Stimulated activated CD8-positive, alpha-beta memory T cell treated with anti-CD3 and anti-CD28 coated beads, Interleukin-4, amount 100 ng/mL, for 48 hours (primary cell): ENCODE measurements at regions not wholly inside any gene's neighbourhood (a gene's known extent, or its start where the extent isn't known, plus 50 kb on each side); places are given as distances from the start of the nearest gene placed in this dataset.

Source experiments
- DNase-seq: peaks from one replicate; pipeline ENCODE4 v3.0.0-alpha.2; 2020

GRCh38 chr19:31567776-31568175 lies 218.5 kb upstream of the TSHZ3 start:
- DNase-seq, result no peak

- DNase-seq, result no peak
These were observed 219.5 kb upstream of the TSHZ3 start for GRCh38 chr19:31568724-31569123.

DNA sequence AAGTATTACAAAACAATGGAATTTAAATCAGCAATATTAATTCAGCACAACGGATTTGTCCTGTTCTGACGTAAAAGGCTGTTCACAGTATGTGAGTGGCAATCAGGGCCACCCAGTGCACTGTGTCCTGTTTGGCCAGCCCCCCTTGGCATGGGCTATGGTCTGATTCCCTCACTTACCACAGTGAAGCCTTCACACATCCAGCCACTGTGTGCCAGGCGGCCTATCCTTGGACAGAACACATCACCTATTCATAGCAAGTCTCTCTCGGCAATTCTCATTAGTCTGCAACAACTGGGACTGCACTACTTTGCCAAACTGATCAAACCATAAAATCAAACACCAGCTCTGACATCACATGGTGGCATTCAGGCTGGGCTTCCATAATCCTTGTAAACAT lies 221.5 kb upstream of the TSHZ3 start:
- DNase-seq, result no peak

DNA sequence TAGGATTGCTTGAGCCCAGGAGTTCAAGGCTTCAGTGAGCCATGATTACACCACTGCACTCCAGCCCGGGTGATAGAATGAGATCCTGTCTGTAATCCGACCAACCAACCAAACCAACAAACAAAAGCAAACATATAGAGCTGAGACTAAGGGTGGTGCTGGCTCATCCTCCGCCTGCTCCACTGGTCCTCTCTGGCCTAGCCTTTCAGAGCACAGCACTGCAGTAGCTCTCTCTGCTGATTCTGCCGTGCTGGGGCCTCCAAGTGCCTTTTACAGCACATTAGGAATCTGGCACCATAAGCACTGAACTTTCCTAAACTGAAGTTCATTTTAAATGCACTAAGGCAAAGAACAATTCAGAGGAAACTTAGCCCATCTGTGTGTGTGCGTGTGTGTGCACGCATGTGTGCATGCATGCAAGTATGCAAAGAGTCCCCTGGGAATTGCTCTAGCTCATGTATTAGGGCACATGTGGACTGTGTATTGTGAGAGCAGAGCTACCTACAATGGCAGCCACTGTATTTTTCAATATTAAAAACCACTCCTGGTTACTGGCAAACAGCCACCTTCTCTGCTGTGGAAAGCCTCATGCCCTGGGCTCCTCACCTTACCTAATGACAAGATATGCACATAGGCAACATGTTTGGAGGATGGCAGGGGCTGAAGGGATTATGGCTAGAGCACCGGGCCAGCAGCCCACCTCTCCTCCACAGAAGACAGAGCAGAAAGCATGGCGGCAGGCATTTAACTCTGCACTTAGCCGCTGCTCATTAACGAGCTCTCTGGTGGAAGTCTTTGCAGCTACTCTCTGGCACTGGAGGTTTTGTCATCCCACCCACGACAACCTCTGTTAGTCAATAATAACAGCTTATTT lies 223.1 kb upstream of the TSHZ3 start:
- no peak for DNase-seq

DNA sequence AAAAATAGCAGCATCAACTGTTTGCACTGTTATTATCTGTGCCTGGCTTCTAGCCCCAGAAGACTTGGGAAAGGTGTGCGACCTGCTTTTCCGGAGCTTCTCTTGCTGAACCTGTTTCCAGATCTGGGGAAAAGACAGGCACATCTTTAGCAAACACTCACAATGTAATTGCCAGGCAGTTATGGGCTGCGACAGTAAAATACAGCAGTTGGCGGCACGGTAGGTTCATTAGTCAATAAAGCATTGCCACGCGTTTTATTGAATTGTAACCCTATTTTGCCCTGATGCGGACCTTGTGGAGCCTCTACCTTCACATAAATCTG lies 223.7 kb upstream of the TSHZ3 start:
- DNase-seq, result no peak

GRCh38 chr19:31574251-31574973 lies 225.2 kb upstream of the TSHZ3 start:
- DNase-seq, result no peak

DNA sequence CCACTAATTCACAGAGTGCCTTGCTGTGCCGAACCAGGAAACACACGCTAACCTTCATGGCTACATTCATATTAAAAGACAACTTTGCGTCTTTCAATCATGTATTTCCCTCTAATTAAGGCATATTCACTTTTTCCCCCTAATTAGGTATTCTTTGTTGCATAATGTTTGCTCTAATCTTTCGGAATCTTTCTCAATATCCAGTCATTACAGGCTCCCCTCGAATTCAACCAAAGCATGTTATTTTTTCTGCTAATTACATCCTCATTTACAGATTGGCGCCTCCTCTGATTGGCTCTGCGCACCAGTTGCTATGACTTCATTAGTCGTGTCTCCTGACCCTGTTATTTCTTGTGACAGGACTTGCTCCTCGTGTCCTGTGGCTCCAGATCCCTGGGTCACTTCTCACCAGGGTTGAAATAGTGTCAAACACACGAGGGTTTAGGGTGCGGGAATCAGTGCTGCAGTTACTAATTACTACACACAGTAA lies 226.7 kb upstream of the TSHZ3 start:
- DNase-seq, result no peak

DNA sequence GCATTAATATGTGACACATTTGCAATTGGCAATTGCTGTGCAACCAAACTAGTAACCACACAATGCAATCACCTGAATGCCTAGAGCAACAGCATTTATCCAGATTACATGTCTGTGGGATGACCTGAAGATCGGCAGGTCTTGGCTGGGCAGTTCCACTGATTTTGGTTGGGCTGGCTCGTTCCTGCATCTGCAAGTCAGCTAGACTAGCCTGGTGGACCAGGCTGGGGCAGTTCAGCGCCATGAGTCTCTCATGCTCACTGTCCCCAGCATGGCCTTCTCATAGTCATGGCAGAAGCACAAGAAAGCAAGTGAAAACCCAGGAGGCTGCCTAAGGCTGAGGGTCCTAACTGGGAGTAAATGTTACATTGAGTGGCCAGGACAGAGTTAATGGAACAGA lies 229.1 kb upstream of the TSHZ3 start:
- DNase-seq, result no peak

DNA sequence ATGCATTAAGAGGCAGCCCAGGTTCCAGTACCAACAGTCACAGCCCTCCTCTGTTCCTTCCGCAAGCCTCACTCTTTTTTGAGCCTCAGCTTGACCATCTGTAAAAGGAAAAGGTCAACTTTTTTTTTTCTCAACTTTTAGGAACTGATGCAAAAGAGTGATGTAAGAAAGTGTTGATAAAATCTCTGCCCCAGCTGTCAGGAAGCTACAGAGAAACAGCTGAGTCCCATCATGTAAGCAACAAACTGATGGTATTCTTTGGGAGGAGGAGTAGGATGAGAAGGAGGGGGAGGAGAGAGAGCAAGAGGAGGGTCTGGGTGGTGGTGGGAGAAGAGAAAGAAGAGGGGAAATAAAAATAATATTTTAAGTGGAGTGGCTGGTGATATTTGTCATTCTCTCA lies 233.9 kb upstream of the TSHZ3 start:
- no peak for DNase-seq

DNA sequence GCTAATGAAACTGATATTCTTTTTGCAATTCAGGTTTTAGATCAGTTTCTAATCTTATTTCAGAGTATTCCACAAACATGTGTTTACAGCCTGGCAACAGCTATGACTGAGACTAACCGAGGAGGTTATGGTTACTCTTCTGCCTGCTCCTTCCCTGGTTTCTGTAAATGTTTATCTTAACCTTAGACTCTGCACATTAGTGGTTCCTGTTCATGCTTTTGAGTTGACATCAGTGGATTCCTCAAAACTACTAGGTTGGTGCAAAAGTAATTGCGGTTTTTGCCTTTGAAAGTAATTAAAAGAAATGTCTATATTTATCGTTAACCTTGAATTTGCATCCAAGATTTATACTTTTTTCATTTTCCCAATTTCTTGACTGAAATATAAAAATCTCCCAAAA lies 237.0 kb upstream of the TSHZ3 start:
- no peak for DNase-seq

GRCh38 chr19:31589109-31589508 lies 239.9 kb upstream of the TSHZ3 start:
- DNase-seq, result no peak

DNA sequence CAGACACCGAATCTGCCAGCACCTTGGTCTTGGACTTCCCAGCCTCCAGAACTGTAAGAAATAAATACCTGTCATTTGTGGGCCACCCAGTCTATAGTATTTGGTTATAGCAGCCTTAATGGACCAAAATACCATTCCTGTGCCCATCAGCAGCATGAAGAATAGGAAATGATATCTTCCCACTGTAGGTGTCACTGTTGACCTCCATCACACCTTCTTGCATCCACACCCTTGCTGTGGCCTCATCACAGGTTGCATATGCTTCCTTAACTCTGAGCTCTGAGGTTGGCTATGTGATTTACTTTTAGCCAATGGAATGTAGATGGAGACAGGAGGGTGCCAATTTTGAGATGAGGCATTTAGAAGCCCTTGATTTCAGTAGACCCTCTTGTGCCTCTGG lies 242.0 kb upstream of the TSHZ3 start:
- no peak for DNase-seq

DNA sequence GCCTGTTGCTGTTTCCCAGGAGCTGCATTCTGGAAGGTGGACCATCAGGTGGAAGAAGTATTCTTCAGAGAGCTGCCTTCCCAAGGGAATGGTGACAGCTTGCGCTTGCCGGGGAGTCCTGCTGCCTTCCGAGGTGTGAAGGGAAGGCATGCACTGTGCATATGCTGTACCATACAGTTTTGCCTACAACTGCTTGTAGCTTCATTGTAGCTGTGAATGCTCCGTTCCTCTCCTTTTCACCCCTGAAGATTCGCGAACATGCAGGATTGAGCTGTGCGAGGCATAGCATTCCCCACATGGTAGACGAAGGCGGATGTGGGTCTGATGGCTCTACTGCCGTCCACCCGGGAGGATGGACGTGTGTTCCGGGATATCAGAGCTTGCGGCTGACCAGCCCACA lies 243.2 kb upstream of the TSHZ3 start:
- no peak for DNase-seq

DNA sequence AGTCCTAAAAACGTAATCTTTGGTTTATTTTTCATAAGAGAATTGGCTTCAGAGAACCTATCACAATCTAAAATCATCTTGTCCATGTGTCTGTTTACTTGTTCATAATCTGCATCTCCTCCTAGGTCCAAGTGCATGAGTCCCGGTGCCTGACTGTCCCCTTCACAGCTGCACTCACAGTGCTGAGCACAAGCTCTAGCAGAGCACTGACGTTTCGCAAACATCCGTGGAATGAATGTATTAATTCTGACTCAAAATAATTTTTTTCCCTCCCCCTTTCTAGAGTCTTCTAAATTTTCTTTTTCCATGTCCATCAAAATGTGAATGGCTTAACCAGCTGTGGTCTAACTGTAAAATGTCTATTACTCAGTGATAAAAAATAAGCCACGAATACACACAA lies 245.5 kb upstream of the TSHZ3 start:
- DNase-seq, result no peak

DNA sequence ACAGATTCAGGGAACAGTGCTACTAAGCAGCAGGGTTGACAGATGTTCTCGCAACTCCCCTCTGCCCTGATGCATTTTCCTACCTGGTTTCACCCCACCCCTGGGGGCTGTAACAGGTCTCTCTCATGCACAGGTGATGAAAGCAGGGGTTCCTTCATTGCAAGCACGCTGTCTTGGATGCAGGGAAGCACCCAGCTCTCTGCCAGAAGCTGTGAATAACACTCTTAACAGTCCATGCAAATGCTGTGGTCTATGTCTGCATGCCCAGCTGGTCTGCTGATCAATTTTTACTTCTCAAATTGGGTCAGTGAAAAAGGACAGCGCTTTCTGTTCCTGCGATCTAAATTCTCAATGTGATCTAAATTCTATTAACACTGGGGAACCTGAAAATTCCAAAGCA lies 246.3 kb upstream of the TSHZ3 start:
- DNase-seq, result no peak

DNA sequence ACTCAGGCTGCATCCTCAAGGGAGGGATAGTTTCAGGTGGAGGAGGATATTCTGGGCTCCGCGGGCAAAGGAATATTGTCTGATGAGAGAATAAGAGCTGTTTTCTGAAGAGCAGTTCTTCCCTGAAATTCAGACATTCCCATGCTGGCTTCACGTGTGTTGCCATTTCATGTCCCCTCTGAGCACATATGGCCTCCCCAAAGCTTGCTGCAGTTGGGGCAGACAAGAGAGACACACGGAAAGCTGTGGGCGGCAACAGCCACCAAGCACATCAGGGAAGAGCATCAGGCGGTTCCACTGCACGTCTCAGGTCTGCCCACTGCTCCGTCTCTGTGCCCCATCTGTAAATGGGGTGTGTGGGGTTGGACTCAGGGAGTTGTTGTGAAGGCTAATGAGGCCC lies 247.5 kb upstream of the TSHZ3 start:
- no peak for DNase-seq

- no peak for DNase-seq
These were observed 248.4 kb upstream of the TSHZ3 start for GRCh38 chr19:31597616-31598015.

GRCh38 chr19:31598730-31599238 lies 249.5 kb upstream of the TSHZ3 start:
- no peak for DNase-seq

DNA sequence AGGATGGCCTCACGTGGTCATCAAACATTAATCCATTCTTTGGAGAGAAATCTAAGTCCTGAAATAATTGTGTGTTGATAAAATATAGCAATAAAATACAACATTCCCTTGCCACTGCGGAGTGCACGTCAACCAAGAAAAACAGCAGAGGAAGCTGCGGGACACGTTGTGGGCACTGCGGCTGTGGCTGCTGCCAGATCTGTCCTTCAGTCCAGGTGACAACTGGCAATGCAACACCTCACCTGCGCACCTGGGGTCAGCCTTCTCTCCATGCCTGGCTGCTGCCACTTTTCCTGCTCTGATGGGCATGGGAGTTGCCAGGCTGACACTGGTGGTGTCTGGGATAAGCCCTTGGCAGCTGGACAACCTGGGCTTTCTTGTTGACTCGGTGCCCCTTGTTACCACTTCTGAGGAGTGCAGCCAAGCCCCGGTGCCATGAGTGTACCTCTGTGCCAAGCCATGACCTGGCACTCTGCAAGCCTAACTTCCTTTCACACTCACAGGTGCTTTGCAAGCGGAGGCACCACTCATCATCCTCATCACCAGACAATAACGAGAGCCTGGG lies 251.6 kb upstream of the TSHZ3 start:
- no peak for DNase-seq

GRCh38 chr19:31601855-31602254 lies 252.6 kb upstream of the TSHZ3 start:
- DNase-seq, result no peak

DNA sequence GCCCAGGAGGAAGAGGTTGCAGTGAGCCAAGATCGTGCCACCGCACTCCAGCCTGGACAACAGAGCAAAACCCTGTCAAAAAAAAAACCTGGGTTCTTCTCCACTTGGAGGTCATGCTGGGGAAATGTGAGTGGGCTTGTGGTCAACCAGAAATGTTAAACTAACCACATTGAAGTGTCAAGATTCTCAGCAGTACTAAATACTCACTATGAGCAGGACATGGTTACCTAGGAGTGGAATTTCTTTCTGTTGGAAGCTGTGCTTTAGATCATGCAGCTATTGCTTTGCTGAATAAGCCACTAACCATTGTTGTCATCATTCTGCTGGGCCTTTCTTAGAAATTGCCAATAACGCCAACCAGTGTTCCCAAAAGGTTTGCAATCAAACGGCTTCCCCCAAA lies 253.3 kb upstream of the TSHZ3 start:
- no peak for DNase-seq

GRCh38 chr19:31604493-31605040 lies 255.3 kb upstream of the TSHZ3 start:
- DNase-seq, result no peak

DNA sequence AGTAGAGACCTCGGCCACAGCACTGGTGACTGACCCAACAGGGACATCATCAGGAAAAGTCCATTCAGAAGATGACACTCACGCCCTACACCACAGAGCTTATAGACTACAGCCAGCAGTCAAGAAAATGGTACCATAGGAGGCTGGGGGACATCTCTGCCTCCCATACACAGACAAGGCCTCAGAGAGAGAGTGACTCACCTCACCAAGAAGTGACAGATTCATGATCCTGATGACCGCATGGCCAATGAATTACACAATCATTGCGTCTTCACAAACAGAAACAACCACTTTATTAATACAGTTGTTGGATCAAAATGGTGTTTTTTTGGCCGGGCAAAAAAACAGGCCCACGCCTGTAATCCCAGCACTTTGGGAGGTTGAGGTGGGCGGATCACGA lies 260.8 kb upstream of the TSHZ3 start:
- DNase-seq, result no peak
